ENCODE measurements at regions not wholly inside any gene's neighbourhood (a gene's known extent, or its start where the extent isn't known, plus 50 kb on each side); places are given as distances from the start of the nearest gene placed in this dataset.
A peak's percentile ranks its signal among the peaks of the same experiment; 100 is the strongest.

DNA sequence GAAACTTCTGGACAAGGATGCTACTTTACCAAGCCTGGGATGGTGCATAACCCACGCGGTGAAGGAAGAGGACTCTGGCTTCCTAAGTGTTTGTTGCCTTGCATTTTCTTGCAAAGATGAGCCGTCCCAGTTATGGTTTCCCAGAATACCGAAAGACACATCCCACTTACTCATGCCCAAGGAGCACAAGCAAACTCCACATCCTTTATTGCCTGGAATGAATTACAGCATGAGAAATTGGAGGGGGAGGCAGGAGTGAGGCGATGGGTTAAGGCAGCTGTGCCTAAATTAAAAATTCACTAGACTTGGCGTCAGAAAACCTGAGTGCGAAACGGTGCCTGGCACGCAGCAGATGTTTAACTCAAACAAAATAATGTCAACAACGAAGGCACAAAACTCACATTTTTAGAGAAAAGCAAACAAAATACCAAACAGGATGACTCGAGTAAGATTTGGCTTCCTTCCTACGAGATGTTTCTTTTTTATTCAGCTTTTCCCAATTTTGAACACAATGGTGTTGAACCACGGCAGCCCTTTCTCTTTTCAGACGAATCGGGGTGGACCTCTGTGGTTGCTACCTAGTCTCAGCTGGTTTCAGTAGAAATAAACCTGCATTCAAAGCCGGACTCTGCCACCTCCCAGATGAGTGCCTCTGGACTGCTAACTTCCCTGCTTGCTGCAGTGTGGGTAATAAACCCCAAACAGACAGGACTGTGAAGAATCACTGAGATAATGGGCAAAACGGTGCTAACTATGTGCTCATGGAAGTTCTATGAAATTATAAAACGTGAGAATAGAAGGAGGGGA, 100.3 kb upstream of the NCK2 start:
- no peak overlapping the region for H3K27ac ChIP-seq
- no peaks in the 10 kb centered on the region for H3K9me3 ChIP-seq
- peaks cover 0 to 3% of the 10 kb centered on the region in 2 donors for H3K4me1 ChIP-seq
- DNase-seq (ENCODE audit: low spot score in 2 of 2) = peak in 1 of 2 donors; percentile 22
- H3K27me3 ChIP-seq = no peaks in the 10 kb centered on the region
- peak overlapping the region in 1 of 2 donors; percentile 47 for H3K4me3 ChIP-seq
- intact Hi-C loops (cut with DNase I) = no loop called here
- no peaks in the 10 kb centered on the region for H3K36me3 ChIP-seq
- TF ChIP-seq, protein P1, sequence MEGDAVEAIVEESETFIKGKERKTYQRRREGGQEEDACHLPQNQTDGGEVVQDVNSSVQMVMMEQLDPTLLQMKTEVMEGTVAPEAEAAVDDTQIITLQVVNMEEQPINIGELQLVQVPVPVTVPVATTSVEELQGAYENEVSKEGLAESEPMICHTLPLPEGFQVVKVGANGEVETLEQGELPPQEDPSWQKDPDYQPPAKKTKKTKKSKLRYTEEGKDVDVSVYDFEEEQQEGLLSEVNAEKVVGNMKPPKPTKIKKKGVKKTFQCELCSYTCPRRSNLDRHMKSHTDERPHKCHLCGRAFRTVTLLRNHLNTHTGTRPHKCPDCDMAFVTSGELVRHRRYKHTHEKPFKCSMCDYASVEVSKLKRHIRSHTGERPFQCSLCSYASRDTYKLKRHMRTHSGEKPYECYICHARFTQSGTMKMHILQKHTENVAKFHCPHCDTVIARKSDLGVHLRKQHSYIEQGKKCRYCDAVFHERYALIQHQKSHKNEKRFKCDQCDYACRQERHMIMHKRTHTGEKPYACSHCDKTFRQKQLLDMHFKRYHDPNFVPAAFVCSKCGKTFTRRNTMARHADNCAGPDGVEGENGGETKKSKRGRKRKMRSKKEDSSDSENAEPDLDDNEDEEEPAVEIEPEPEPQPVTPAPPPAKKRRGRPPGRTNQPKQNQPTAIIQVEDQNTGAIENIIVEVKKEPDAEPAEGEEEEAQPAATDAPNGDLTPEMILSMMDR (IDR thresholded peaks at IDR 0.05) = no peak

DNA sequence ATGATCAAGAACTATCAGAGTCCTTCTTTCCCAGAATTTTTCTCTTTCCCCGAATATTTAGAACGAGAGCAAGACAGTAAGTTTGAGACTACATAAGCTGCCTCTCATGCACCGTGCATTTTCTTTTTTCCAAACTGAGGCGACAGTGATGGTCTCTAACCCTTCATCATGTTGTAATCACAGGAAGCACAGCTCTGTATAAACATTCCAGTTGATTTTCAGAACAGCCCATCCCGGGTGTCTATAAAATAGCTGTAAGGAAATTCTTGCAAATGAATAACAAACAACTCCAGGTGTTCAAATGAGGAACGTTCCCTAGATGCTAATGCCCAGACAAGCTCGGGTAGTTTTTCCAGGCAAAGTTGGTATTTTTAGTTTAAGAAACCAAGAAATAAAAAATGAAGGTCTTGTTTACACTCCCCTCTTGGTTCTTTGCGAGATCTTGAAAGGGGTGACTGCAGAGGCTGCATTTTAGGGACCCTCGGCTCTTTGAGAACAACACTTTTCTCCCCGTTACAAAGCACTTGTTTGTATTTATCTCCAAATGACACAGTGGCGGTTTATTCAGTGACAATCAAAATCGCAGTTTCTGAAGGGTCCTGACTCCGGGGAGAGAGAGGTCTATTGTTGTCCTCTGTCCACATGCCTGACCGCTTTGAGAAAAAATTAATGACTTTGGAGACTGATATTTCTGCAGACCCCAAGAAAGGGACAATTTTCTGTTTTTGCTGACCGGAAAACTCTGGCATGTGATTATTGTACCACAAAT, 101.1 kb upstream of the NCK2 start:
- TF ChIP-seq, protein P1 (IDR thresholded peaks at IDR 0.05) = no peak
- H3K4me1 ChIP-seq = peaks cover 0 to 3% of the 10 kb centered on the region in 2 donors
- H3K36me3 ChIP-seq = no peaks in the 10 kb centered on the region
- H3K9me3 ChIP-seq = no peaks in the 10 kb centered on the region
- no peaks in the 10 kb centered on the region for H3K27me3 ChIP-seq
- peak in 1 of 2 donors; percentile 33 for DNase-seq (ENCODE audit: low spot score in 2 of 2)
- intact Hi-C loops (cut with DNase I) = no loop called here
- H3K27ac ChIP-seq = no peak overlapping the region
- peak overlapping the region in 1 of 2 donors; percentile 47 for H3K4me3 ChIP-seq

DNA sequence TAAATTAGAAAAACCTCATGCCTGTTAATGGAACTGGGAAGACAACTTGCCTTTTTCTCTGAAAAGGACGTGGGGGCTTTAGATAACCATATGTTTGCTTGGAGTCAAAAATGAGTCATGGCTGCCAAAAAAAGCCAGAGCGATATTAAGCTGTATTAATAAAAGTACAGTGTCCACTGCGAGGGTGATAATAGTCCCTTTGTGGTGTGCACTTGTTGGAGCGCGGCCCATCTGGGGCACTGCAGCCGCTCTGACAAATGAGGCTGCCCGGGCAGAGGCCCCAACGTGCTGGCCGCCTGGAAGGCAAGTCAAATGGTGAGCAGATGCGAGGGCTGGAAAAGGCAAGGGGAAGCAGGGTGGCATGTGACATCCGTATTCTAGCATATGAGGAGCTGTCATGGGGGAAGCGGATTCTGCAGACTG, 103.3 kb upstream of the NCK2 start:
- no peak overlapping the region for H3K4me3 ChIP-seq
- peaks cover 0 to 3% of the 10 kb centered on the region in 2 donors for H3K4me1 ChIP-seq
- intact Hi-C loops (cut with DNase I) = no loop called here
- peak in 1 of 2 donors; percentile 59 for DNase-seq (ENCODE audit: low spot score in 2 of 2)
- H3K27me3 ChIP-seq = no peaks in the 10 kb centered on the region
- no peak overlapping the region for H3K27ac ChIP-seq
- H3K36me3 ChIP-seq = no peaks in the 10 kb centered on the region
- TF ChIP-seq, protein P1 (IDR thresholded peaks at IDR 0.05) = no peak
- no peaks in the 10 kb centered on the region for H3K9me3 ChIP-seq

DNA sequence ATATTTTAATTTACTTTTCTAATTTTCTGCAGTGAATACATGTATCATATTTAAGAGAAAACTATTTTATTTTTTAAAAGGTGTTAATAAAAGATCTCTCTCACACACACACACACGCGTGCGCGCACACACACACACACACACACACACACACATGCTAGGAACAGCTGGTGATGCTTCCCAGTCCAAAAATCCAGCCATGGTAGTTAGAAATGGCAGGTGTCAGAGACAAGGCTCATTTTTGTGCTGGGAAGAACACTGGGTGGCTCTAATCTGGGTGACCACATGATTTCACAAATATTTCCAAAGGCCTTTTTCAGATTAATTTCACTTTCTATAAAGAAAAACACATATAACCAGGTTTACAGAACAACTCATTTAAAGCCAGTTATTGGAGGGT, 104.5 kb upstream of the NCK2 start:
- no peak for DNase-seq (ENCODE audit: low spot score in 2 of 2)

DNA sequence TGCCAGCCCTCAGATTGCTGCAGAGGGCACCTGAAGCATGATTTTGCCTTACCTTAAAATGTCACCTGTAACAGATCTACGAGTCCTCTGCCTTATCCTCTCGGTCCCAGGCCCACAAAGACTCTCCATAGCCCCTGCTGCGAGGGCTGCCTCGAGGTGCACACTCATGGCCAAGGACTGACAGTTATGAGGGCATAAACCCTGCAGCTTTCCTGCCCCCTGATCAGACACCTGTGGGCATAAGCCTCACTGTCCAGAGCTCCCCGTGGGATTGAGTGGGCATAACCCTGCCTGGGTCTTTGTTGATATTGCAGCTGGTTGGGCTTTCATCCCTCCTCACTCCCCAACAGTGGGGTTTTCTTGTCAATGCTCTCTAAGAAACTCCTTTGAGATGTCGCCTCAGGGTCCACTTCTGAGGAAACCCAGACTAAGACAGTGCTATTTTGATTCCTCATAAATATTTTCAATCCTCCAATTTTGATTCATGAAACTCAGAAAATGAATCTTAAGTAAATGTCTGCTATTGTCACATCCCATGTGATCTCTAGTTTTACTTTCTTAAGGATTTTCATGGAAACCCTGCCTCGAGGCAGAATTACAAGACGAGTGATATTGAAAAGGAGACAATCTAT, 108.5 kb upstream of the NCK2 start:
- Histone ChIP-seq H3K27me3 (no peaks in the 10 kb centered on the region), H3K4me3 (no peak overlapping the region), H3K4me1 (no peaks in the 10 kb centered on the region), H3K36me3 (no peaks in the 10 kb centered on the region), H3K27ac (no peak overlapping the region), H3K9me3 (no peaks in the 10 kb centered on the region)
- intact Hi-C loops (cut with DNase I) = no loop called here
- TF ChIP-seq, protein P1 (IDR thresholded peaks at IDR 0.05) = no peak
- DNase-seq (ENCODE audit: low spot score in 2 of 2) = peak in 1 of 2 donors; percentile 27

More for the DNA sequence above, 104.5 kb upstream of the NCK2 start:
- Histone ChIP-seq H3K36me3 (no peaks in the 10 kb centered on the region), H3K4me3 (no peak overlapping the region), H3K27me3 (no peaks in the 10 kb centered on the region), H3K9me3 (no peaks in the 10 kb centered on the region), H3K27ac (no peak overlapping the region), H3K4me1 (peaks cover 0 to 3% of the 10 kb centered on the region in 2 donors)
- intact Hi-C loops (cut with DNase I) = no loop called here
- TF ChIP-seq, protein P1 (IDR thresholded peaks at IDR 0.05) = no peak

All from ascending aorta (tissue), 2 donors.